HCT116 (cell line): ENCODE measurements at regions not wholly inside any gene's neighbourhood (a gene's known extent, or its start where the extent isn't known, plus 50 kb on each side); places are given as distances from the start of the nearest gene placed in this dataset.

ENCODE experiments used
- ATAC-seq: fragments of 200-7000 bp; cut with Tn5 transposase; 2 replicates; pipeline ENCODE4 v1.9.1; 2020; ENCODE audit warnings: mild to moderate bottlenecking, moderate library complexity
- BruUV-seq: library from RNA; stranded (reverse); fragments of 400-500 nt; replicated peaks from 2 replicates; lab custom pipeline; 2021; lab: Mats Ljungman, UMichigan
- CTCF ChIA-PET: fragments of 300-600 bp; sonication (Branson Sonifier 250); formaldehyde crosslinking; loops from one replicate; lab custom pipeline; 2021; ENCODE audit warnings: antibody characterized with exemption; lab: Charles Lee
- POLR2A ChIA-PET: fragments of 300-600, 350-600 bp; sonication (Branson Sonifier 250); formaldehyde crosslinking; loops from one replicate; lab custom pipeline; 2021; ENCODE audit warnings: antibody characterized with exemption; lab: Charles Lee
- RAD21 ChIA-PET, 2 experiments: fragments of 300-600 bp; sonication (Branson Sonifier 250); formaldehyde crosslinking; loops; one replicate each; lab custom pipeline; 2023; ENCODE audit warnings: low total read pairs in 2 of 2; ENCODE audit not compliant: uncharacterized antibody in 2 of 2, unreplicated experiment in 2 of 2, low non-redundant PET in 1 of 2; lab: Charles Lee
- DNase-seq: peaks from one replicate; pipeline ENCODE4 v3.0.0-alpha.2; 2010; ENCODE audit warnings: low read depth, low spot score
- H2AFZ ChIP-seq: fragments of 200-600 bp; shearing (Covaris generic), sonication (generic); 2 replicates; pipeline ENCODE4 v1.6.1; 2017; ENCODE audit warnings: low read depth, mixed run types, mixed read lengths, antibody characterized with exemption, low read length; ENCODE audit not compliant: poor library complexity, severe bottlenecking
- H3K27ac ChIP-seq: 2 replicates; pipeline ENCODE4 v1.5.1; 2012; ENCODE audit warnings: low read depth, low read length
- H3K27me3 ChIP-seq: fragments of 200-600 bp; sonication (generic); 2 replicates; pipeline ENCODE4 v1.6.1; 2016; ENCODE audit warnings: mixed run types, low read length, mixed read lengths; ENCODE audit not compliant: insufficient read depth
- H3K36me3 ChIP-seq, 2 experiments: fragments of 200-500 bp in 1 of 2; fragments of 200-600 bp in 1 of 2; sonication (Bioruptor generic) in 1 of 2; sonication (generic) in 1 of 2; 2 replicates each; pipeline versions ENCODE4 v1.5.1 to v1.6.1; 2014 to 2016; ENCODE audit warnings: low read length in 2 of 2, inconsistent platforms in 1 of 2, mixed read lengths in 1 of 2, mixed run types in 1 of 2; ENCODE audit not compliant: insufficient read depth in 2 of 2, control insufficient read depth in 1 of 2
- H3K4me1 ChIP-seq, 2 experiments: fragments of 200-600 bp in 1 of 2; sonication (generic) in 1 of 2; 2 replicates each; pipeline versions ENCODE4 v1.5.1 to v1.6.1; 2012 to 2017; ENCODE audit warnings: low read length in 2 of 2, inconsistent platforms in 1 of 2, mild to moderate bottlenecking in 1 of 2, mixed read lengths in 1 of 2, mixed run types in 1 of 2, moderate library complexity in 1 of 2; ENCODE audit not compliant: insufficient read depth in 2 of 2, control insufficient read depth in 1 of 2
- H3K4me2 ChIP-seq: fragments of 200-600 bp; sonication (generic); 2 replicates; pipeline ENCODE4 v1.6.1; 2017; ENCODE audit warnings: mixed run types, low read length, mixed read lengths
- H3K4me3 ChIP-seq, 2 experiments: fragments of 200-600 bp in 1 of 2; sonication (generic) in 1 of 2; replicated peaks in 1 of 2; 2 replicates each; pipeline ENCODE4 v1.5.1; 2011 to 2016; ENCODE audit warnings: low read length in 2 of 2, control low read depth in 1 of 2, low read depth in 1 of 2, mild to moderate bottlenecking in 1 of 2, mixed read lengths in 1 of 2, mixed run types in 1 of 2
- H3K79me2 ChIP-seq: fragments of 200-600 bp; sonication (generic); 2 replicates; pipeline ENCODE4 v1.6.1; 2017; ENCODE audit warnings: mild to moderate bottlenecking, mixed run types, low read length, moderate library complexity, mixed read lengths; ENCODE audit not compliant: insufficient read depth
- H3K9ac ChIP-seq: fragments of 200-600 bp; sonication (generic); 2 replicates; pipeline ENCODE4 v1.6.1; 2016; ENCODE audit warnings: low read length, mixed read lengths
- H3K9me2 ChIP-seq: fragments of 200-600 bp; sonication (generic), shearing (Covaris generic); 2 replicates; pipeline ENCODE4 v1.6.1; 2017; ENCODE audit warnings: mixed run types, mild to moderate bottlenecking, moderate library complexity; ENCODE audit not compliant: insufficient read depth
- H3K9me3 ChIP-seq, 2 experiments: fragments of 200-500 bp in 1 of 2; fragments of 200-600 bp in 1 of 2; sonication (Bioruptor generic) in 1 of 2; sonication (generic) in 1 of 2; 2 replicates each; pipeline ENCODE4 v1.6.1; 2014 to 2017; ENCODE audit warnings: low read length in 2 of 2, mixed read lengths in 2 of 2, inconsistent platforms in 1 of 2, low read depth in 1 of 2, mild to moderate bottlenecking in 1 of 2, mixed run types in 1 of 2, moderate library complexity in 1 of 2; ENCODE audit not compliant: control insufficient read depth in 1 of 2, insufficient read depth in 1 of 2
- H4K20me1 ChIP-seq: fragments of 200-600 bp; sonication (generic), shearing (Covaris generic); 2 replicates; pipeline ENCODE4 v1.6.1; 2017; ENCODE audit warnings: mixed run types, mild to moderate bottlenecking, moderate library complexity; ENCODE audit not compliant: insufficient read depth
- EGR1 ChIP-seq: IDR thresholded peaks from 2 replicates; pipeline ENCODE4 v1.6.1; 2012; ENCODE audit warnings: low read depth
- JUND ChIP-seq: IDR thresholded peaks from 2 replicates; pipeline ENCODE4 v1.6.1; 2012
- POLR2AphosphoS5 ChIP-seq: IDR thresholded peaks from 2 replicates; pipeline ENCODE4 v1.6.1; 2011; ENCODE audit warnings: mild to moderate bottlenecking, low read depth, low read length, moderate library complexity
- SRF ChIP-seq: IDR thresholded peaks from 2 replicates; pipeline ENCODE4 v1.6.1; 2012; ENCODE audit warnings: low read depth
- YY1 ChIP-seq: IDR thresholded peaks from 2 replicates; pipeline ENCODE4 v1.6.1; 2011; ENCODE audit warnings: low read length, low read depth, moderate library complexity, mild to moderate bottlenecking; ENCODE audit not compliant: insufficient replicate concordance; ENCODE audit errors: extremely low read depth
- ZFX ChIP-seq: fragments of 450-650 bp; IDR thresholded peaks from 2 replicates; pipeline ENCODE4 v1.6.1; 2017
- ZNF274 ChIP-seq: fragments of 200-500 bp; sonication (Bioruptor generic); IDR thresholded peaks from 2 replicates; pipeline ENCODE4 v1.6.1; 2014; ENCODE audit warnings: mild to moderate bottlenecking, low read depth, low read length, inconsistent platforms
- intact Hi-C: fragments of 100-400 bp; cut with micrococcal nuclease; formaldehyde crosslinking; loops from 2 replicates; pipeline ENCODE4 v1.10.0; 2022

- no peak overlapping the region for H3K4me3 ChIP-seq
- DNase-seq = no peak
- POLR2A ChIA-PET = no interaction called here
- H3K4me1 ChIP-seq = no peaks in the 10 kb centered on the region
- no peak overlapping the region for H3K9ac ChIP-seq
- no peaks in the 10 kb centered on the region for H3K9me2 ChIP-seq
- no peaks in the 10 kb centered on the region for H3K9me3 ChIP-seq
- H3K36me3 ChIP-seq = no peaks in the 10 kb centered on the region
- H3K27ac ChIP-seq = no peak overlapping the region
- TF ChIP-seq SRF (no peak), ZFX (no peak), EGR1 (no peak), ZNF274 (no peak), JUND (no peak)
- no peaks in the 10 kb centered on the region for H3K79me2 ChIP-seq
- ATAC-seq = no peak
- no TSS peak for BruUV-seq
- H3K27me3 ChIP-seq = no peaks in the 10 kb centered on the region
- no peak overlapping the region for H3K4me2 ChIP-seq
- RAD21 ChIA-PET = no interaction called here
- CTCF ChIA-PET = no interaction called here
- intact Hi-C loops = no loop called here
- no peaks in the 10 kb centered on the region for H4K20me1 ChIP-seq
- H2AFZ ChIP-seq = no peak overlapping the region
Measured at GRCh38 chr3:105093371-105094252, 273.1 kb upstream of the ALCAM start.

GRCh38 chr3:105094588-105094987 is 272.1 kb upstream of the ALCAM start:
- H3K27ac ChIP-seq = no peak overlapping the region
- POLR2A ChIA-PET = no interaction called here
- no peaks in the 10 kb centered on the region for H3K27me3 ChIP-seq
- DNase-seq (no peak), ATAC-seq (no peak)
- CTCF ChIA-PET = no interaction called here
- no peak overlapping the region for H3K4me3 ChIP-seq
- intact Hi-C loops = no loop called here
- H3K9me3 ChIP-seq = no peaks in the 10 kb centered on the region
- H3K79me2 ChIP-seq = no peaks in the 10 kb centered on the region
- RAD21 ChIA-PET = no interaction called here
- no peak overlapping the region for H2AFZ ChIP-seq
- H3K9me2 ChIP-seq = no peaks in the 10 kb centered on the region
- H3K9ac ChIP-seq = no peak overlapping the region
- H4K20me1 ChIP-seq = no peaks in the 10 kb centered on the region
- H3K36me3 ChIP-seq = no peaks in the 10 kb centered on the region
- no peak for TF ChIP-seq POLR2AphosphoS5
- TF ChIP-seq YY1 = no peak
- H3K4me2 ChIP-seq = no peak overlapping the region
- H3K4me1 ChIP-seq = no peaks in the 10 kb centered on the region
- no TSS peak for BruUV-seq
